GM18519 (cell line): ENCODE measurements at regions not wholly inside any gene's neighbourhood (a gene's known extent, or its start where the extent isn't known, plus 50 kb on each side); places are given as distances from the start of the nearest gene placed in this dataset.

Source experiments
- ATAC-seq: cut with Tn5 transposase; IDR thresholded peaks from one replicate; pipeline ENCODE4 v1.9.1; 2021; ENCODE audit warnings: mild to moderate bottlenecking, moderate library complexity; ENCODE audit not compliant: unreplicated experiment, low FRiP score

- no peak for ATAC-seq
These were observed 131.4 kb upstream of the UBASH3B start for GRCh38 chr11:122523846-122524805.

GRCh38 chr11:122521626-122522025 is 133.9 kb upstream of the UBASH3B start:
- no peak for ATAC-seq

GRCh38 chr11:122517403-122518379 is 137.8 kb upstream of the UBASH3B start:
- ATAC-seq, result no peak

- ATAC-seq, result no peak
These were observed 138.8 kb upstream of the UBASH3B start for GRCh38 chr11:122516686-122517085.

- no peak for ATAC-seq
These were observed 141.5 kb upstream of the UBASH3B start for GRCh38 chr11:122513997-122514396.

GRCh38 chr11:122513328-122513727 is 142.2 kb upstream of the UBASH3B start:
- ATAC-seq, result no peak

GRCh38 chr11:122512688-122513087 is 142.8 kb upstream of the UBASH3B start:
- no peak for ATAC-seq

GRCh38 chr11:122509899-122510298 is 145.6 kb upstream of the UBASH3B start:
- ATAC-seq, result no peak

GRCh38 chr11:122509091-122509490 is 146.4 kb upstream of the UBASH3B start:
- ATAC-seq, result no peak

GRCh38 chr11:122505304-122506006 is 150.1 kb upstream of the UBASH3B start:
- ATAC-seq, result peak; percentile 56

GRCh38 chr11:122494221-122494620 is 161.3 kb upstream of the UBASH3B start:
- no peak for ATAC-seq

- ATAC-seq, result no peak
These were observed 164.0 kb upstream of the UBASH3B start for GRCh38 chr11:122491509-122491908.

- no peak for ATAC-seq
These were observed 166.4 kb upstream of the UBASH3B start for GRCh38 chr11:122488892-122489706.

- ATAC-seq, result no peak
These were observed 167.9 kb upstream of the UBASH3B start for GRCh38 chr11:122487669-122488068.

GRCh38 chr11:122486793-122487495 is 168.6 kb upstream of the UBASH3B start:
- ATAC-seq, result no peak

- ATAC-seq, result no peak
These were observed 176.5 kb upstream of the UBASH3B start for GRCh38 chr11:122478986-122479385.

GRCh38 chr11:122468965-122469364 is 186.6 kb upstream of the UBASH3B start:
- ATAC-seq, result no peak

GRCh38 chr11:122463530-122463929 is 192.0 kb upstream of the UBASH3B start:
- ATAC-seq, result no peak

- no peak for ATAC-seq
These were observed 196.5 kb upstream of the UBASH3B start for GRCh38 chr11:122459064-122459463.
